Posterior vena cava (tissue), 2 donors: ENCODE measurements at regions not wholly inside any gene's neighbourhood (a gene's known extent, or its start where the extent isn't known, plus 50 kb on each side); places are given as distances from the start of the nearest gene placed in this dataset.

Experiments
- DNase-seq: peaks from one replicate; pipeline ENCODE4 v3.0.0-alpha.2; 2020; ENCODE audit warnings: low spot score
- intact Hi-C, 2 donors: fragments of 100-400 bp; cut with DNase I; formaldehyde crosslinking; loops; one replicate each; pipeline versions ENCODE4 v1.14.1 to v1.14.2; 2022 to 2023
- donor health status: DM: yes; HTN: yes; CAD: no.
- donor health status: DM: yes; HTN: yes; CAD: no.

GRCh38 chr5:61842840-61843239 is 463.2 kb upstream of the KIF2A start:
- intact Hi-C loops = no loop called here
- no peak for DNase-seq

- intact Hi-C loops = no loop called here
- DNase-seq = no peak
These were observed 455.3 kb upstream of the KIF2A start for GRCh38 chr5:61850696-61851095.

- DNase-seq = no peak
- intact Hi-C loops = no loop called here
These were observed 451.5 kb upstream of the KIF2A start for GRCh38 chr5:61854531-61854930.

- intact Hi-C loops = no loop called here
- DNase-seq = no peak
These were observed 445.0 kb upstream of the KIF2A start for GRCh38 chr5:61860978-61861377.

- intact Hi-C loops = no loop called here
- no peak for DNase-seq
These were observed 439.1 kb upstream of the KIF2A start for GRCh38 chr5:61866930-61867329.

GRCh38 chr5:61869333-61869732 is 436.7 kb upstream of the KIF2A start:
- intact Hi-C loops = no loop called here
- DNase-seq = no peak

- no peak for DNase-seq
- intact Hi-C loops = no loop called here
These were observed 427.5 kb upstream of the KIF2A start for GRCh38 chr5:61878471-61878870.

- DNase-seq = no peak
- intact Hi-C loops = no loop called here
These were observed 424.1 kb upstream of the KIF2A start for GRCh38 chr5:61881821-61882487.

- DNase-seq = no peak
- intact Hi-C loops = no loop called here
These were observed 423.0 kb upstream of the KIF2A start for GRCh38 chr5:61882901-61883500.

- intact Hi-C loops = no loop called here
- DNase-seq = no peak
These were observed 421.7 kb upstream of the KIF2A start for GRCh38 chr5:61884252-61884855.

- no peak for DNase-seq
- intact Hi-C loops = no loop called here
These were observed 419.8 kb upstream of the KIF2A start for GRCh38 chr5:61886214-61886613.

GRCh38 chr5:61887271-61887670 is 418.7 kb upstream of the KIF2A start:
- intact Hi-C loops = no loop called here
- no peak for DNase-seq

GRCh38 chr5:61894046-61894445 is 412.0 kb upstream of the KIF2A start:
- intact Hi-C loops = no loop called here
- DNase-seq = no peak

GRCh38 chr5:61896811-61897210 is 409.2 kb upstream of the KIF2A start:
- no peak for DNase-seq
- intact Hi-C loops = no loop called here

GRCh38 chr5:61897251-61897650 is 408.8 kb upstream of the KIF2A start:
- intact Hi-C loops = no loop called here
- no peak for DNase-seq

GRCh38 chr5:61901997-61902396 is 404.0 kb upstream of the KIF2A start:
- DNase-seq = no peak
- intact Hi-C loops = no loop called here

GRCh38 chr5:61904730-61905129 is 401.3 kb upstream of the KIF2A start:
- no peak for DNase-seq
- intact Hi-C loops = no loop called here

GRCh38 chr5:61905613-61906012 is 400.4 kb upstream of the KIF2A start:
- intact Hi-C loops = no loop called here
- DNase-seq = no peak

GRCh38 chr5:61906820-61907219 is 399.2 kb upstream of the KIF2A start:
- intact Hi-C loops = no loop called here
- DNase-seq = no peak

- no peak for DNase-seq
- intact Hi-C loops = no loop called here
These were observed 398.0 kb upstream of the KIF2A start for GRCh38 chr5:61907995-61908394.

- DNase-seq = no peak
- intact Hi-C loops = no loop called here
These were observed 395.2 kb upstream of the KIF2A start for GRCh38 chr5:61910771-61911170.
